ENCODE measurements at regions not wholly inside any gene's neighbourhood (a gene's known extent, or its start where the extent isn't known, plus 50 kb on each side); places are given as distances from the start of the nearest gene placed in this dataset.
A peak's percentile ranks its signal among the peaks of the same experiment; 100 is the strongest.

DNA sequence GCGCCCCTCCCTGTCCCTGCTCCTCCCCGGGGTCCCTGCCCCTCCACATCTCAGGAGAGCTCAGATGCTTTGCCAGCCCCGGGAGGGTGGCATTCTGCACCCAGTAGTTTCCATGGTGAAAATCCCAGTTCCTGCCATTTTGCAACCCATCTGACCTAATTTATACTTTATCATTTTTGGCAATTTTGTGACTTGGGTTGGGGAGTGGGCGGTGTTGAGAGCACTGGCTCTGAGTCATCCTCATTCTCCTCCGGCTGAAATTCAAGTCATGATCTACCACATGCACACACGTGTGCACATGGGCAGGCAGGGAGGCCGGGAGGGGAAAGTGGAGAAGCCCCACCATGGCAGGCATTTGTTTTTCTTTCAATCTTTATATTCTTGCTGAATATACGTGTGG, 208.6 kb downstream of the URI1 start:
- intact Hi-C loops (cut with DNase I; ENCODE audit: low total_unique reads): no loop called here
- Histone ChIP-seq H3K27ac (no peak overlapping the region), H3K4me1 (peaks cover 0 to 6% (median 0%) of the 10 kb centered on the region in 6 donors), H3K4me3 (no peak overlapping the region), H3K9me3 (no peaks in the 10 kb centered on the region), H3K36me3 (no peaks in the 10 kb centered on the region), H3K27me3 (replicated peaks in 1 of 7) (peaks cover 0 to 26% (median 0%) of the 10 kb centered on the region in 7 donors)
- TF ChIP-seq, protein P1, sequence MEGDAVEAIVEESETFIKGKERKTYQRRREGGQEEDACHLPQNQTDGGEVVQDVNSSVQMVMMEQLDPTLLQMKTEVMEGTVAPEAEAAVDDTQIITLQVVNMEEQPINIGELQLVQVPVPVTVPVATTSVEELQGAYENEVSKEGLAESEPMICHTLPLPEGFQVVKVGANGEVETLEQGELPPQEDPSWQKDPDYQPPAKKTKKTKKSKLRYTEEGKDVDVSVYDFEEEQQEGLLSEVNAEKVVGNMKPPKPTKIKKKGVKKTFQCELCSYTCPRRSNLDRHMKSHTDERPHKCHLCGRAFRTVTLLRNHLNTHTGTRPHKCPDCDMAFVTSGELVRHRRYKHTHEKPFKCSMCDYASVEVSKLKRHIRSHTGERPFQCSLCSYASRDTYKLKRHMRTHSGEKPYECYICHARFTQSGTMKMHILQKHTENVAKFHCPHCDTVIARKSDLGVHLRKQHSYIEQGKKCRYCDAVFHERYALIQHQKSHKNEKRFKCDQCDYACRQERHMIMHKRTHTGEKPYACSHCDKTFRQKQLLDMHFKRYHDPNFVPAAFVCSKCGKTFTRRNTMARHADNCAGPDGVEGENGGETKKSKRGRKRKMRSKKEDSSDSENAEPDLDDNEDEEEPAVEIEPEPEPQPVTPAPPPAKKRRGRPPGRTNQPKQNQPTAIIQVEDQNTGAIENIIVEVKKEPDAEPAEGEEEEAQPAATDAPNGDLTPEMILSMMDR (IDR thresholded peaks at IDR 0.05 in 8 of 11, conservative IDR thresholded peaks at IDR 0.05 in 3 of 11): no peak
- TF ChIP-seq POLR2AphosphoS5 (IDR thresholded peaks at IDR 0.05) (no peak), POLR2A (IDR thresholded peaks at IDR 0.05) (no peak)
- peak; percentile 47 for DNase-seq
- 60 to 80% (median 62%) methylated on average over 8 of the region's 8 CpGs for WGBS, 5 donors

- no peak overlapping the region for H3K27ac ChIP-seq
- DNase-seq: peak; percentile 52
- H3K9me3 ChIP-seq: no peaks in the 10 kb centered on the region
- H3K36me3 ChIP-seq: no peaks in the 10 kb centered on the region
- 68 to 85% (median 74%) methylated on average over 6 of the region's 6 CpGs for WGBS, 5 donors
- peaks cover 0 to 29% (median 0%) of the 10 kb centered on the region in 7 donors for H3K27me3 ChIP-seq (replicated peaks in 1 of 7)
- intact Hi-C loops (cut with DNase I; ENCODE audit: low total_unique reads): no loop called here
- H3K4me1 ChIP-seq: peaks cover 0 to 6% (median 0%) of the 10 kb centered on the region in 6 donors
- TF ChIP-seq, protein P1 (IDR thresholded peaks at IDR 0.05 in 8 of 11, conservative IDR thresholded peaks at IDR 0.05 in 3 of 11): no peak
- no peak for TF ChIP-seq POLR2A (IDR thresholded peaks at IDR 0.05)
- no peak for TF ChIP-seq POLR2AphosphoS5 (IDR thresholded peaks at IDR 0.05)
- H3K4me3 ChIP-seq: no peak overlapping the region
Measured at GRCh38 chr19:30151081-30151480, 209.0 kb downstream of the URI1 start.

- no peak overlapping the region for H3K27ac ChIP-seq
- intact Hi-C loops (cut with DNase I; ENCODE audit: low total_unique reads): no loop called here
- H3K9me3 ChIP-seq: no peaks in the 10 kb centered on the region
- no peaks in the 10 kb centered on the region for H3K36me3 ChIP-seq
- 81 to 93% (median 89%) methylated on average over 8 to 10 of the region's 10 CpGs for whole genome bisulfite sequencing, 5 donors
- H3K4me1 ChIP-seq: peaks cover 0 to 6% (median 0%) of the 10 kb centered on the region in 6 donors
- peaks cover 0 to 35% (median 0%) of the 10 kb centered on the region in 7 donors for H3K27me3 ChIP-seq (replicated peaks in 1 of 7)
- DNase-seq: no peak
- no peak overlapping the region for H3K4me3 ChIP-seq
- TF ChIP-seq POLR2A (IDR thresholded peaks at IDR 0.05) (no peak), POLR2AphosphoS5 (IDR thresholded peaks at IDR 0.05) (no peak)
- TF ChIP-seq, protein P1 (IDR thresholded peaks at IDR 0.05 in 8 of 11, conservative IDR thresholded peaks at IDR 0.05 in 3 of 11): no peak
Measured at GRCh38 chr19:30152510-30153291, 210.7 kb downstream of the URI1 start.
